HL-60 (cell line): ENCODE measurements at regions not wholly inside any gene's neighbourhood (a gene's known extent, or its start where the extent isn't known, plus 50 kb on each side); places are given as distances from the start of the nearest gene placed in this dataset.

Source experiments
- DNase-seq, 2 experiments: peaks; one replicate each; pipeline ENCODE4 v3.0.0-alpha.2; 2010 to 2020; ENCODE audit warnings: low read depth in 1 of 2, low spot score in 1 of 2
- H3K27ac ChIP-seq: fragments of 250-450 bp; sonication (Bioruptor Pico); replicated peaks from 2 replicates; pipeline ENCODE4 v1.5.1; 2020; ENCODE audit warnings: mild to moderate bottlenecking, moderate library complexity
- H3K27me3 ChIP-seq: fragments of 250-450 bp; sonication (Bioruptor Pico); 2 replicates; pipeline ENCODE4 v1.5.1; 2021; ENCODE audit warnings: mild to moderate bottlenecking, moderate library complexity; ENCODE audit not compliant: insufficient read depth, poor library complexity, severe bottlenecking
- H3K4me3 ChIP-seq: replicated peaks from 2 replicates; pipeline ENCODE4 v1.5.1; 2011; ENCODE audit warnings: mild to moderate bottlenecking, control low read depth, low read length; ENCODE audit not compliant: insufficient read depth
- GABPA ChIP-seq: IDR thresholded peaks from 2 replicates; pipeline ENCODE4 v1.6.1; 2012; ENCODE audit warnings: low read depth
- POLR2AphosphoS5 ChIP-seq: IDR thresholded peaks from 2 replicates; pipeline ENCODE4 v1.6.1; 2012; ENCODE audit warnings: low read depth
- REST ChIP-seq: IDR thresholded peaks from 2 replicates; pipeline ENCODE4 v1.6.1; 2012; ENCODE audit warnings: low read depth; ENCODE audit not compliant: insufficient replicate concordance
- SPI1 ChIP-seq: IDR thresholded peaks from 2 replicates; pipeline ENCODE4 v1.6.1; 2012; ENCODE audit warnings: low read depth, mild to moderate bottlenecking, borderline replicate concordance
- TF ChIP-seq, protein P1 (sequence below): IDR thresholded peaks from one replicate; pipeline ENCODE4 v1.5.1; 2011; ENCODE audit warnings: low read length, control low read depth, inconsistent platforms; ENCODE audit not compliant: insufficient read depth

- Histone ChIP-seq H3K27ac (peak overlapping the region; percentile 63), H3K4me3 (no peak overlapping the region), H3K27me3 (no peaks in the 10 kb centered on the region)
- no peak for TF ChIP-seq REST
- no peak for DNase-seq
Observed at GRCh38 chr7:50217401-50217800, 87.1 kb upstream of the IKZF1 start.

- Histone ChIP-seq H3K27ac (peak overlapping the region; percentile 63; the same call in 1 of the 2 replicates), H3K4me3 (no peak overlapping the region), H3K27me3 (no peaks in the 10 kb centered on the region)
- no peak for DNase-seq
- TF ChIP-seq REST (no peak), SPI1 (no peak), GABPA (no peak), POLR2AphosphoS5 (no peak)
- TF ChIP-seq, protein P1, sequence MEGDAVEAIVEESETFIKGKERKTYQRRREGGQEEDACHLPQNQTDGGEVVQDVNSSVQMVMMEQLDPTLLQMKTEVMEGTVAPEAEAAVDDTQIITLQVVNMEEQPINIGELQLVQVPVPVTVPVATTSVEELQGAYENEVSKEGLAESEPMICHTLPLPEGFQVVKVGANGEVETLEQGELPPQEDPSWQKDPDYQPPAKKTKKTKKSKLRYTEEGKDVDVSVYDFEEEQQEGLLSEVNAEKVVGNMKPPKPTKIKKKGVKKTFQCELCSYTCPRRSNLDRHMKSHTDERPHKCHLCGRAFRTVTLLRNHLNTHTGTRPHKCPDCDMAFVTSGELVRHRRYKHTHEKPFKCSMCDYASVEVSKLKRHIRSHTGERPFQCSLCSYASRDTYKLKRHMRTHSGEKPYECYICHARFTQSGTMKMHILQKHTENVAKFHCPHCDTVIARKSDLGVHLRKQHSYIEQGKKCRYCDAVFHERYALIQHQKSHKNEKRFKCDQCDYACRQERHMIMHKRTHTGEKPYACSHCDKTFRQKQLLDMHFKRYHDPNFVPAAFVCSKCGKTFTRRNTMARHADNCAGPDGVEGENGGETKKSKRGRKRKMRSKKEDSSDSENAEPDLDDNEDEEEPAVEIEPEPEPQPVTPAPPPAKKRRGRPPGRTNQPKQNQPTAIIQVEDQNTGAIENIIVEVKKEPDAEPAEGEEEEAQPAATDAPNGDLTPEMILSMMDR, result no peak
Observed at GRCh38 chr7:50216626-50217025, 87.9 kb upstream of the IKZF1 start.

DNA sequence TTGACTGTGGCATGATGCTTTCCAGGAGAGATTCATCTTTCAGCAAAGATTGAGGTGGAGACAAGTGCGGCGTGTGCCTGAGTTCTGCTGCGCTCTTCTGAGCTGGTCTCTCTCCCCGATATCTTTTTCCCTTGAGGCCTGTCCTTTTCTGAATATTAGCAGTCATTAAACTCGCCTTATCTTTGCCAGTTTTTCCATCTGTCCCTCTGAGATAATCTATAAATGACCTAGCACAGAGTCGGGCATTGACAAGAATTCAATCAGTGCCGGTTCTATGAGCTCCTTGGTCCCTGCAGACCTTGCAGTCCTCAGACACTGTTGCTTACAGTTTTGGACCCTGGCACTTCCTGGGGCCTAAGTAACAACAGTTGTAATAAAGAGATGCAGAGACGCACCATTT, 89.7 kb upstream of the IKZF1 start:
- peak overlapping the region; percentile 87 for H3K27ac ChIP-seq
- no peak for DNase-seq
- H3K27me3 ChIP-seq, result no peaks in the 10 kb centered on the region
- no peak overlapping the region for H3K4me3 ChIP-seq
- TF ChIP-seq REST (no peak), SPI1 (no peak), POLR2AphosphoS5 (no peak), GABPA (no peak)
- TF ChIP-seq, protein P1, result no peak

DNA sequence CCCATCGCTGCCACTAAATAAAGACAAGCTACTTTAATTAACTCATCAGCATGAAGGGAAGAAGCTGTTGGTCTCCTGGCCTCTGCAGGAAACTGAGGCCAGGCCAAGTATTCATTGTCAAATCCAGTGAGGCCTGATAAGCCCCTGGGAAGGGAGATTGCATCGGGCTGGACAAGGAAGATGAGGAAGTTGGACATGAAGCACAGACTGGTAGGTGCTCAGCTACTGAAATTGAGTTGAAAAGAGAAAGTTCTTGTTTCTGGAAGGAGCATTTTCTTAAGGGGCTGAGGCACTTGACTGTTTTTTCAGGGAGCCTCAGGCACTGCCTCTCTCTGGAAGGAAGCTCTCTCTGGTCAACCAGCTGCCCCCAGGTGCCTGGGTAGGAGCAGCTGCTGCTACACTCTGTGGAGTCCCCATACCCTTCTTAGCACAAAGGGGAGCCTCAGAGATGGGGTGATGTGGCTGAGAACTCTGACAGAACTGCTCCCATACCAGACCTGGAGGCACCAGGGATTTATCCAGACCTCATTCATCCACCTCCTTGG, 90.3 kb upstream of the IKZF1 start:
- peak in 1 of 2 experiments; percentile 54 for DNase-seq
- H3K4me3 ChIP-seq, result no peak overlapping the region
- TF ChIP-seq SPI1 (peak; percentile 15; the same call in 1 of the 2 replicates), REST (no peak)
- H3K27me3 ChIP-seq, result no peaks in the 10 kb centered on the region
- H3K27ac ChIP-seq, result peak overlapping the region; percentile 87
